BE2C (cell line): ENCODE measurements at regions not wholly inside any gene's neighbourhood (a gene's known extent, or its start where the extent isn't known, plus 50 kb on each side); places are given as distances from the start of the nearest gene placed in this dataset.
"Not testable (repeated sequence)": the region's sequence is repeated elsewhere in the genome, so short reads cannot be mapped to it uniquely, and the experiment has no call there.

Experiments used
- DNase-seq: peaks from one replicate; pipeline ENCODE4 v3.0.0-alpha.2; 2020
- H3K27me3 ChIP-seq: fragments of 250-450 bp; sonication (Bioruptor Pico); 2 replicates; pipeline ENCODE4 v1.5.1; 2020; ENCODE audit warnings: mild to moderate bottlenecking
- H3K36me3 ChIP-seq: fragments of 250-450 bp; sonication (Bioruptor Pico); 2 replicates; pipeline ENCODE4 v1.5.1; 2020; ENCODE audit warnings: mild to moderate bottlenecking
- H3K4me1 ChIP-seq: fragments of 250-450 bp; sonication (Bioruptor Pico); 2 replicates; pipeline ENCODE4 v1.5.1; 2020
- H3K4me3 ChIP-seq: 2 replicates; pipeline ENCODE4 v1.5.1; 2011; ENCODE audit warnings: low read depth, low read length
- H3K9me3 ChIP-seq: fragments of 250-450 bp; sonication (Bioruptor Pico); 2 replicates; pipeline ENCODE4 v1.5.1; 2020
- TF ChIP-seq, protein P1 (sequence below): IDR thresholded peaks from 2 replicates; pipeline ENCODE4 v1.5.1; 2012; ENCODE audit warnings: mild to moderate bottlenecking, low read depth, low read length

DNA sequence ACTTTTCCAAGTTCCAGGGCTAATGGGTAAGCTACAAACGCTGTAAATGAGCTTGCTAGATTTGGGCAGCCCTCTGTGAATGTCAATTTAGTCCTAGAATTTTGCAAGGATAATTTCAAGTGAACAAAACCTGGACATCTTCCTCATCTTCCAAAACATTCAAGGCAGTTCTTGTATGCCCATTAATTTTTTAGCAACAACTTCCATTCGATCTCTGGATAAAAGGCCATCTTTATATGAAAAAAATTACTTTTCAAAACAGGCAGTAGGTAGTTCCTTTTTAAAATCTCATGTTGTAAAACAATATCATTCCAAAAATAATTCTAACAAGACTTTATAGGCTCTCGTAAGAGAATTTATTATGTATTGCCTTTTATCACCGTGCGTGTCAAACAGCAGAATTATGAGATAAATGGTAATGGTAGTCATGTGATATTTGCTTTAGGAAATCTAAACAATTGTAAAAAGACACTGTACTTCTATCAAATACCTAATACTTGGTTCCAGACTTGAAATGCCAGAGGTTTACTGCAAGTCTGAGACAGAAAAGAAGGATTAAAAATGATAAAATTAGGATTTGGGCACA lies 143.7 kb upstream of the NRP1 start:
- Histone ChIP-seq H3K9me3 (no peaks in the 10 kb centered on the region), H3K4me3 (no peak overlapping the region), H3K36me3 (no peaks in the 10 kb centered on the region), H3K27me3 (no peaks in the 10 kb centered on the region), H3K4me1 (peaks cover 12% of the 10 kb centered on the region)
- TF ChIP-seq, protein P1, sequence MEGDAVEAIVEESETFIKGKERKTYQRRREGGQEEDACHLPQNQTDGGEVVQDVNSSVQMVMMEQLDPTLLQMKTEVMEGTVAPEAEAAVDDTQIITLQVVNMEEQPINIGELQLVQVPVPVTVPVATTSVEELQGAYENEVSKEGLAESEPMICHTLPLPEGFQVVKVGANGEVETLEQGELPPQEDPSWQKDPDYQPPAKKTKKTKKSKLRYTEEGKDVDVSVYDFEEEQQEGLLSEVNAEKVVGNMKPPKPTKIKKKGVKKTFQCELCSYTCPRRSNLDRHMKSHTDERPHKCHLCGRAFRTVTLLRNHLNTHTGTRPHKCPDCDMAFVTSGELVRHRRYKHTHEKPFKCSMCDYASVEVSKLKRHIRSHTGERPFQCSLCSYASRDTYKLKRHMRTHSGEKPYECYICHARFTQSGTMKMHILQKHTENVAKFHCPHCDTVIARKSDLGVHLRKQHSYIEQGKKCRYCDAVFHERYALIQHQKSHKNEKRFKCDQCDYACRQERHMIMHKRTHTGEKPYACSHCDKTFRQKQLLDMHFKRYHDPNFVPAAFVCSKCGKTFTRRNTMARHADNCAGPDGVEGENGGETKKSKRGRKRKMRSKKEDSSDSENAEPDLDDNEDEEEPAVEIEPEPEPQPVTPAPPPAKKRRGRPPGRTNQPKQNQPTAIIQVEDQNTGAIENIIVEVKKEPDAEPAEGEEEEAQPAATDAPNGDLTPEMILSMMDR = no peak
- no peak for DNase-seq

DNA sequence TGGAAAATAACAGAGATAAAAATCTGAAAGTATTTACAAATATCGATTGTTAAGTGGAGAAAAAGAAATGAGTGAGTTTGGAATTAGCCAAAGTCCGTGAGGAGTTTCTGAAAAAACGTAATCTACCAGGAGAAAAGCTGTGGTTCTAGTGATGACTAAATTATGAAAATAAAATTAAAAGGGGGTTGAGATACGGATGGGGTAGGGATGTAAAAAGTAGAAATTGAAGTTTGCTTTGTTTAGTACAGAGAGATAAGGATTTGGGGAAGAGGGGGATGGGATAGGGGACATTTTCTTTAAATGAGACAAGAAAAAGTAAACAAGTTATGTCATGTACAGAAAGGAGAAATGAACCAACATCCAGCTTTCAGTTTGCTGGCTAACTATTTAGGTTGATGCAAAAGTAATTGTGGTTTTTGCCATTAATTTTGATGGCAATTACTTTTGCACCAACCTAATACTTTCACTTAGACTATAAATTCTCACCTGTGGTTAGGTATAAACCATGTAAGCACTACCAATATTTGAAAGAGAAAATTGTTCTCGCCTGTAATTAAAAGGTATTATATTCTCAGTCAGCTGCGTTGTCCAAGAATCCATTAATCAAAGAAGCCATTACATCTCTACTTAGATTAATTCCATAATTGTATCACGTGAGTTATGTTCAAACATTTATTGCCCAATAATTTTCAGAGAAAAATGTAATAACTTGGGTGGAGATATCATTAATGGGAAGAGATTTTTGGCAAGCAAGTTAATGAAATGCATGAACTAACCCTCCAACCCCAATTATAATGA lies 143.0 kb upstream of the NRP1 start:
- no peaks in the 10 kb centered on the region for H3K36me3 ChIP-seq
- H3K4me1 ChIP-seq = peaks cover 12% of the 10 kb centered on the region
- no peak for DNase-seq
- H3K9me3 ChIP-seq = no peaks in the 10 kb centered on the region
- peak overlapping the region; percentile 13; the same call in 1 of the 2 replicates for H3K4me3 ChIP-seq
- TF ChIP-seq, protein P1 = no peak
- no peaks in the 10 kb centered on the region for H3K27me3 ChIP-seq

DNA sequence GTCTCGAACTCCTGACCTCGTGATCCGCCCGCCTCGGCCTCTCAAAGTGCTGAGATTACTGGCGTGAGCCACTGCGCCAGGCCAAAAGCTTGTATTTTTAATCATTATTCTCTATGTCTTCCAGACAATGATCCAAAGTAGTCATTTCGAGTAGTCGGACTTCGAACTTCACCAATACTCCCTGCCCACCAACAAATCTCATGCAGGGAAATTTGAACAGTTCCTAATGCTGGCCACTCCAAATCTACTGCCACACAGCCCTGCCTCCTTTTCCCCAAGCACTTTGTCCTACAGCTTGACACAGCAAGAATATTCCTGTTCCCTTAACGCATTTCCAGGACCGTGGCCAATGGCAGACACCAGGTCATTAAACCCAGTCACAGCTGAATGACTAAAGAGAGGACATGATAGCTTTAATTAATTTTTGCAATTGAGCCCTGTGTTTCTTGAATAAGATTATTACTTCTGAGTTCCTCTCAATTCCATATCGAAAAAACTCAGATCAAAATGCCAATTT lies 142.3 kb upstream of the NRP1 start:
- H3K36me3 ChIP-seq = no peaks in the 10 kb centered on the region
- no peaks in the 10 kb centered on the region for H3K27me3 ChIP-seq
- no peaks in the 10 kb centered on the region for H3K9me3 ChIP-seq
- TF ChIP-seq, protein P1 = no peak
- H3K4me3 ChIP-seq = peak overlapping the region; percentile 13; the same call in 1 of the 2 replicates
- DNase-seq = peak; percentile 43
- peaks cover 16% of the 10 kb centered on the region for H3K4me1 ChIP-seq

DNA sequence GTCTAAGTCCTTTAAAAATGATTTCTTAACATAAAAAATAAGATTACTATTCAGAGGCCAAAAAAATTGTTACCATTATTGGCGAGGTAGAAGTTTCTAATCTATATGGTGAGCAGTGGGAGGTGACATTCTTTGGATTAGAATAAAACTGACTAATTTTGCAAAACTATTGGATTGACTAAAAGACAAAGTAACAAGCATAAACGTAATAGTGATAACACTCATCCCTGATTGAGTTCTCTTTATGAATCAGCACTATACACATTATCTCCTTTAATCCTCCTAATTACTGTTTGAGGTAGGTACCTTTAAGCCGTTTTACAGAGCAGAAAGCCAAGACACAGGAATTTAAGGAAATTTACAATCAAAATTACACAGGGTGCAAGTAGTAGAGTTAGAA lies 139.2 kb upstream of the NRP1 start:
- Histone ChIP-seq H3K4me3 (no peak overlapping the region), H3K27me3 (no peaks in the 10 kb centered on the region), H3K4me1 (peaks cover 16% of the 10 kb centered on the region), H3K9me3 (no peaks in the 10 kb centered on the region), H3K36me3 (no peaks in the 10 kb centered on the region)
- TF ChIP-seq, protein P1 = no peak
- DNase-seq = no peak

DNA sequence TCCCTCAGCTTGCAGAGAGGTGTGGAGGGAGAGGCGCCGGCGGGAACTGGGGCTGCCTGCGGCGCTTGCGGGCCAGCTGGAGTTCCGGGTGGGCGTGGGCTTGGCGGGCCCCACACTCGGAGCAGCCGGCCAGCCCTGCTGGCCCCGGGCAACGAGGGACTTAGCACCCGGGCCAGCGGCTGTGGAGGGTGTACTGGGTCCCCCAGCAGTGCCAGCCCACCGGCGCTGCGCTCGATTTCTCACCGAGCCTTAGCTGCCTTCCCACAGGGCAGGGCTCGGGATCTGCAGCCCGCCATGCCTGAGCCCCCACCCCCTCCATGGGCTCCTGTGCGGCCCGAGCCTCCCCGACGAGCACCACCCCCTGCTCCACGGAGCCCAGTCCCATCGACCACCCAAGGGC lies 133.5 kb upstream of the NRP1 start:
- H3K36me3 ChIP-seq, H3K27me3 ChIP-seq, H3K9me3 ChIP-seq, H3K4me1 ChIP-seq, H3K4me3 ChIP-seq, DNase-seq: not testable (repeated sequence)

DNA sequence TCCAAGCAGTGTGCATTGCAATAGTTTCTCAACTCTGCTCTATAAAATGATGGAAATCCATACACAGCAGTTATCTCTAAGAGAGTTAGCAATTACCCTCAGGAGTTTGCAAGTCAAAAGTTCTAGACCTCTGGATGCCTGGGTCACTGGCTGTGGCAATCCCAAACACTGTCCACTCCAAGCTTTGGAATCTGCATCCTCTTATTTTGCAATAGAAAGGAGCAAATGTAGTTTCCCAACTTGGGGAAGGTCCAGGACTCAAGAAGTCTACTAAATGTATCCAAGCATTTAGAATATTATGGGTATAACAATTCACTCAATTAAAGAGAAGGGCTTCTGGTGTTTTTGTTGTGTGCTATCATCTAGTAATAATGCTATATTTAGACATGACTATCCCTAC lies 131.3 kb upstream of the NRP1 start:
- H3K36me3 ChIP-seq = no peaks in the 10 kb centered on the region
- TF ChIP-seq, protein P1 = no peak
- H3K4me3 ChIP-seq = no peak overlapping the region
- no peaks in the 10 kb centered on the region for H3K27me3 ChIP-seq
- no peaks in the 10 kb centered on the region for H3K9me3 ChIP-seq
- DNase-seq = no peak
- no peaks in the 10 kb centered on the region for H3K4me1 ChIP-seq
